ENCODE measurements at regions not wholly inside any gene's neighbourhood (a gene's known extent, or its start where the extent isn't known, plus 50 kb on each side); places are given as distances from the start of the nearest gene placed in this dataset.
A peak's percentile ranks its signal among the peaks of the same experiment; 100 is the strongest.
"Not testable (repeated sequence)": the region's sequence is repeated elsewhere in the genome, so short reads cannot be mapped to it uniquely, and the experiment has no call there.

DNA sequence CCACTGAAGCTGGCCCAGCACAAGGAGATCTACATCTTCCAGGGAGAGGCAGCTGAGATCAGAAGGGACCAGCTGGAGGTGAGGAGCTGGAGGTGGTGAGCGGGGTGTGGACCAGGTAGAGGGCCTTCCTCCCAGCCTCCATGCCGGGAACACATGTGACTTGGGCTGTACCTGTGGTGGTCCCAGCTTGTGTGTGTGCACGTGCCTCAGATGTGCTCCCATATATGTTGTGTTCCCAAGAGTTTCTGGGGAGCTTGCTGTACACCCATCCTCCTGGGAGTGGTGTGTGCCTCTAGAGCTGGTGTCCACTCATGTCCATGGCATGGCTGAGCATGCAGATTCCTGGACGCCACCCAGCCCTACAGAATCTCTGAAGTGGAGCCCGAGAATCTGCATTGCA is 183.7 kb upstream of the AKAP13 start:
- DNase-seq (ENCODE audit: low read depth in 2 of 2); H3K4me3 ChIP-seq (replicated peaks in 1 of 2; ENCODE audit: low read depth in 2 of 2, low read length in 2 of 2): not testable (repeated sequence)

DNA sequence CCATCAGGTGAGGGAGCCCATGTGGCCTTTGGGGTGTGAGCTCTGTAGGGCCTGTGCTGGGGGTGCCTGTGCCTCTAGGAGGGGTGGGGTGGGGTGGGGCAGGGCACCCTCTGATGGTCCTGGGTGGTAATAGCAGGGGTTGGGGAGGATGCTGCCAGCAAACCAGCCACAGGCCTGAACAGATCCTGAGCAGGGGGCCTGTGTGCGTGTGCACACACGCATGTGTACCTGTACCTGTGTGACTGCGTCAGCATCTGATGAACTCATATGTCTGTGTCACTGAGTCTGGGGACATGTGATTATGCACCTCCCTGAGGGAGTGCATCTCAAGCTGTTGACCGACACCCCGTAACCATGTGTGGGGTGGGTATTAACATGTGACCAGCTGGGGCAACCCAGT is 182.8 kb upstream of the AKAP13 start:
- not testable (repeated sequence) for DNase-seq (ENCODE audit: low read depth in 2 of 2); H3K4me3 ChIP-seq (replicated peaks in 1 of 2; ENCODE audit: low read depth in 2 of 2, low read length in 2 of 2)

DNA sequence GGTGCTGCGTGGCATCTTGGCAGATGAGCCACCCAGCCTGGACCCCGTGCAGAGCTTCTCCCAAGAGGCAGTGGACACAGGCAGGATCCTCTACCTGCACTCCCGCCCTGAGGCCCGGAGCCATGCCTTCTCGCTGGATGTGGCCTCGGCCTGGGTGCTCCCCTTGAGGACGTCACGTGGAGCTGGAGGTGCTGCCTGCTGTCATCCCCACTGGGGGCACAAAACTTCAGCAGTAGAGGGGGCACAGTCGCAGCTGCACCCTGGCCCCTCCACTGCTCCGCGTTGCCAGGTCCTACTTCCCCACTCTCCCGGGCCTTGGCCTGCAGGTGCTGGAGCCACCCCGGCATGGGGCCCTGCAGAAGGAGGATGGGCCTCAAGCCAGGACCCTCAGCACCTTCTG is 182.0 kb upstream of the AKAP13 start:
- not testable (repeated sequence) for H3K4me3 ChIP-seq (replicated peaks in 1 of 2; ENCODE audit: low read depth in 2 of 2, low read length in 2 of 2); DNase-seq (ENCODE audit: low read depth in 2 of 2)

GRCh38 chr15:85200215-85200614 is 180.2 kb upstream of the AKAP13 start:
- H3K4me3 ChIP-seq (replicated peaks in 1 of 2; ENCODE audit: low read depth in 2 of 2, low read length in 2 of 2); DNase-seq (ENCODE audit: low read depth in 2 of 2): not testable (repeated sequence)

GRCh38 chr15:85201118-85201793 is 179.1 kb upstream of the AKAP13 start:
- not testable (repeated sequence) for DNase-seq (ENCODE audit: low read depth in 2 of 2); H3K4me3 ChIP-seq (replicated peaks in 1 of 2; ENCODE audit: low read depth in 2 of 2, low read length in 2 of 2)

DNA sequence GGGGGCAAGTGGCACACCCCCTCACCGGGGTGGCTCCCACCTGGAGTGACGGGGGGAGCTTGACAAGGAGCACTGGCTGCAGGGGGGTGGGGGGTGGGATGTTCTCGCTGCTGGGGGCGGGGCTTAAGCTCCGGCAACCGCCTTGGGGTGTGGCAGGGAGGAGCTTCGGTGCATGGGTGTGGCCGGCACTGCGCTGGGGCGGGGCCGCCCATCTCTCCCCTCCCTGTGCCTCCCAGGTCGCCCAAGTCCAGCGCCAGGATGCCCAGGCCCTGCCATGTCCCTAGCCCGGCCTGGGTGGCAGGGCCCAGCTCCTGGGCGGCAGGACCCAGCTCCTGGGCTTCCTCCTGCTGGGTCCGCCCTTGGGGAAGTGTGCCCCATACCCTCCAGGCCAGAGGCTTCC is 175.9 kb upstream of the AKAP13 start:
- H3K4me3 ChIP-seq (replicated peaks in 1 of 2; ENCODE audit: low read depth in 2 of 2, low read length in 2 of 2); DNase-seq (ENCODE audit: low read depth in 2 of 2): not testable (repeated sequence)

DNA sequence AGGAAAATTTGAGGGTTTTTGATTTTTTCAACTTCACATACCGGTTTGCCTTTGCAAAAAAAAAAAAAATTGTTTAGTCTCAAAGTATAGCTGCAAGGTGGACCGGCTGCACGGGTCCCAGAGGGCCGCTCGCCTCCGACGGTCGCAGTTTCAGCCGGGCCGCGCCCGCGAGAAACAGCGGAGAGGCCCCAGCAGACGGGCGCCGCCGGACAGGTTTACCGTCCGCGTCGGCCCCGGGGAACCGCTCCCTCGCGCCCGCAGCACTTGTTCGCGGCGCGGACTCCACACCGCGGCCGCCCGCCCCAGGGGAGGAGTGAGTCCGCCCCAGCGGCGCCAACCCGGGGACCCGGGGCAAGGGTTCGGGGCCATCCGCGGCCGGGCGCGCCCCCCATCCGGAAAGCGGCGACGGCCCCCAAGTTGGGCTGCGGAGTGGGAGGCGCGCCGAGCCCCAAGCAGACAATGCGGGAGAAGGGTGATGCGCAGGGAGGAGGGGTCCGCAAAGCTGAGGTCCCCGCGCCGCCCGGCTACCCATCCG is 146.5 kb upstream of the AKAP13 start:
- H3K4me3 ChIP-seq (replicated peaks in 1 of 2; ENCODE audit: low read depth in 2 of 2, low read length in 2 of 2) = peak overlapping the region in 1 of 2 donors; percentile 40
- not testable (repeated sequence) for DNase-seq (ENCODE audit: low read depth in 2 of 2)

GRCh38 chr15:85234450-85235196 is 145.8 kb upstream of the AKAP13 start:
- not testable (repeated sequence) for DNase-seq (ENCODE audit: low read depth in 2 of 2); H3K4me3 ChIP-seq (replicated peaks in 1 of 2; ENCODE audit: low read depth in 2 of 2, low read length in 2 of 2)

- peak in 1 of 2 donors; percentile 26 for DNase-seq (ENCODE audit: low read depth in 2 of 2)
- not testable (repeated sequence) for H3K4me3 ChIP-seq (replicated peaks in 1 of 2; ENCODE audit: low read depth in 2 of 2, low read length in 2 of 2)
These were observed 136.3 kb upstream of the AKAP13 start for GRCh38 chr15:85244056-85244455.

DNA sequence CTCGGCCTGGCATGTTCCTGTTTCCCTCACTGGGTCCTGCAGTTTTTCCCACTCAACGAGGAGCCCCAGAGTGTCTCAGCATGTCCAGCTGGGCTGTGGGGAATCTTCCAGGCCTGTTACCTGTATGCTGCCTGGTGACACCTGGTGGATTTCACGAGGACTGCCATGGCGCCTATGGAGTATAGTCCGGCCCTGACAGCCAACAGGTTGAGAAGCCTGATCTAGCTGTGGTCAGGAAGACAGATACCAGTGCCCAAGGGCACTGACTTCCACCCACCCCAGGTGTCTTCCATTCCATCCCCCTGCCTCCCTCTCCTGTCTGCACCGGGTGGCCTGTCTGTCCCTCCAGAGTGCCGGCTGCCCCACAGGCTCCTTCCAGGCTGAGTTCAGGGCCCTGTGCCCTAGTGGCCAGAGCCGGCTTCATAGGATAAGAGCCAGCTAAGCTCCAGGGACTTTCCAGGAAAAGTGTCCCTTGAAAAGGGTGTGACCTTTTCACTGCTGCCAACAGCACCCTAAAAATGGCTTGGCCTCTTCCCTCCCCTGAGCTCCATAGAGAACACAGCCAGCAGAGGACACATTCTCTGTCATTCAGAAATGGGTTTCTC is 129.4 kb upstream of the AKAP13 start:
- not testable (repeated sequence) for DNase-seq (ENCODE audit: low read depth in 2 of 2); H3K4me3 ChIP-seq (replicated peaks in 1 of 2; ENCODE audit: low read depth in 2 of 2, low read length in 2 of 2)

GRCh38 chr15:85253196-85253915 is 127.0 kb upstream of the AKAP13 start:
- peak in 1 of 2 donors; percentile 16 for DNase-seq (ENCODE audit: low read depth in 2 of 2)
- not testable (repeated sequence) for H3K4me3 ChIP-seq (replicated peaks in 1 of 2; ENCODE audit: low read depth in 2 of 2, low read length in 2 of 2)

DNA sequence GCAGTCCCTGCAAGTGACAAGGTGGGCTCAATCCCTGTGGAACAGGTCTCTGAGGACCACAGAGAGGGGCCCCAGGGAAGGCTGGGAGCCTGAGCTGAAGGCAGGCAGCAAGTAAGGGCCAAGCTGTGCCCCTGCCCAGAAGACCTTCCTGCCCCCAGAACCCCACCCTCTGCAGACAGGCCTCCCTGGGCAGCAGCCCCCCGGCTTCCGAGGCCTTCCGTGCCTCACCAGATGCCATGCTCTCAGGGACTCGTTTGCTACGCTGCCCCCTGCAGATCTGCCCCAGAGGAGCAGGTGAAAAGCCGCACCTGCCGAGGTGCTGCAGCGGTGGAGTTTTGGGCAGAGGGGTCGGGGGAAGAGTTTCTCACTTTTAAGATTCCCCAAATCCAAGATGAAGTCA is 125.4 kb upstream of the AKAP13 start:
- H3K4me3 ChIP-seq (replicated peaks in 1 of 2; ENCODE audit: low read depth in 2 of 2, low read length in 2 of 2); DNase-seq (ENCODE audit: low read depth in 2 of 2): not testable (repeated sequence)

GRCh38 chr15:85255502-85255901 is 124.9 kb upstream of the AKAP13 start:
- H3K4me3 ChIP-seq (replicated peaks in 1 of 2; ENCODE audit: low read depth in 2 of 2, low read length in 2 of 2); DNase-seq (ENCODE audit: low read depth in 2 of 2): not testable (repeated sequence)

GRCh38 chr15:85256009-85256997 is 124.1 kb upstream of the AKAP13 start:
- not testable (repeated sequence) for H3K4me3 ChIP-seq (replicated peaks in 1 of 2; ENCODE audit: low read depth in 2 of 2, low read length in 2 of 2)
- DNase-seq (ENCODE audit: low read depth in 2 of 2) = peak in 1 of 2 donors; percentile 20

- H3K4me3 ChIP-seq (replicated peaks in 1 of 2; ENCODE audit: low read depth in 2 of 2, low read length in 2 of 2); DNase-seq (ENCODE audit: low read depth in 2 of 2): not testable (repeated sequence)
These were observed 122.3 kb upstream of the AKAP13 start for GRCh38 chr15:85258062-85258445.

DNA sequence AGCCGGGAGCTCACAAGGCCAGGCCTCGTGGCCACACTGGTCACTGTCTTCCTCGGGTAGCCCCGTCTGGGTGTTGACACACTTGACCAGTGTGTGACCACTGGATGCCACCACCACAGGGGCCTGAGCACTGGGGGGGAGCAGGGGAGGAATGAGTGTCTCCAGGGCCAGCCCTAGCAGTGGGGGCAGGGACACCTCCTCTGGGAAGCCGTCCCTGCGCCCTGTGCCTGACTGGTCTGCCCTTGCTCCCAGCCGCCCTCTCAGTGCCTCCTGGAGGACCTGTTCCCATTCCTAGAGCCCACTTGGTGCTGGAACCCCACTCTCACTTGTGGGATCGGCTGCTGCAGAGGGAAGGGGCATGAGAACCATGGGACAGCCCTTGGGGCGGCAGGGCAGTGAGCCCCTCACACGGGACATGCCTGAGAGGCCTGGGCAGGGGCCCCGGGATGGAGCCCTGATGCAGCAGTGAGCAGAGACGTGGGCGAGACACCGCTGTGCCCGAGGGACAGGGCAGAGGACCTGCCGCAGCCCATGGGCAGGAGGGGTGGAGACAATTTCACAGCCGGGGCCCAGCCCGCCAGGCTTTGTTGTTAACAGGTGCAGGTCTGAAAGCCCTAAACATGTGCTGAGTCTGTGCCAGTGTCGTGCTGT is 121.7 kb upstream of the AKAP13 start:
- DNase-seq (ENCODE audit: low read depth in 2 of 2) = not testable (repeated sequence)

GRCh38 chr15:85260526-85260925 is 119.9 kb upstream of the AKAP13 start:
- DNase-seq (ENCODE audit: low read depth in 2 of 2); H3K4me3 ChIP-seq (replicated peaks in 1 of 2; ENCODE audit: low read depth in 2 of 2, low read length in 2 of 2): not testable (repeated sequence)

More for the DNA sequence above, 121.7 kb upstream of the AKAP13 start:
- H3K4me3 ChIP-seq (replicated peaks in 1 of 2; ENCODE audit: low read depth in 2 of 2, low read length in 2 of 2) = not testable (repeated sequence)
